ENCODE measurements at regions not wholly inside any gene's neighbourhood (a gene's known extent, or its start where the extent isn't known, plus 50 kb on each side); places are given as distances from the start of the nearest gene placed in this dataset.
"Not testable (repeated sequence)": the region's sequence is repeated elsewhere in the genome, so short reads cannot be mapped to it uniquely, and the experiment has no call there.

DNA sequence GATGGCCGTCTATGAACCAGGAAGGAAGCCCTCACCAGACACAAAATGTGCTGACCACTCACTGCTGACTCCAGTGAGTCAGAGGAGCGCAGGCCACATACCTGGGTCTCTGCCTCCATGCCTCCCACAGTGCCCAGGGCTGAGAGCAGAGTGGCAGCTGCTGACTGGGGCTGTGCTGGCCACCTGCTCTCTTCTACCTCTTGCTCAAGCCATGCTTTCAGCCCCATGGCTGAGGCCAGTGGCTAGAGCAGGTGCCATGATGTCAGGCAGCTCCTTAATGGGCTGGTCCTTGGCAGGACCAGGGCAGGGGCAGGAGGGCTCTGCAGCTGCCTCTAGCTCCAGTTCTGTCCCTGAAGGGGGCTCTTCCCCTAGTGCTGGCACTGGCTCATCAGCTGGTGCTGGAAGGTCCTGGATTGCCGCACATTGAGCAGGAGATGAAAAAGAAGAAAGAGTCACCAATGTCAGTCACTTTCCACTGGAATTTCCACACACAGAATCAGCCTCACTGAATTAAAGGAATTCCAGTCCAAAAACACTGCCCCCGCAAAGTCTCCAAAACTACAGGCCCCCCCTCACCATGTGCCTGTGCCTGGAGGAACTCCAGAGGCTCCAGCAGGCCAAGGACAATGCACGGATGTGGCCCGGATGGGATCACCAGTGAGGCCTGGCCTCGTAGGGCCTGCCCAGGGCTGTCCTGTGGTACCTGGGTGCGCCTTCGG is 86.4 kb downstream of the GGTLC2 start:
- CTCF ChIA-PET = interaction anchor here (0.7 to 13.8 kb wide), 3 partner anchors 10 to 12 kb away, joined by 3 to 137 read pairs (median 4); no protein-coding TSS in a partner anchor

DNA sequence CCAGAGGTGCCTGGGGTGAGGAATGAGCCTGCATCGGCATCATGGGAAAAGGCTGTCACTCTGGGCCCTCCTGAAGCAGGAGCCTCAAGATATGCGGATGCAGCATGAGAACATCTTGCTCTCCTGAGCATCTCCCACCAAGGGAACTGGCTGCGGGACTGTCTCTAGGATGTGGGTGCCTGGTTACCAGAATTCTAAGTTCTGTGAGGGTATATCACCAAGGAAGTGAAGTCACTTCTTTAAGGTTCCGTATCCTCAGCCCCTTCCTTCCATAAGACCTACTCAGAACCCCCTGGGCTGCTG is 86.9 kb downstream of the GGTLC2 start:
- DNase-seq (ENCODE audit: extremely low spot score) = no peak
- POLR2A ChIA-PET = no interaction called here
- TF ChIP-seq, protein P1, sequence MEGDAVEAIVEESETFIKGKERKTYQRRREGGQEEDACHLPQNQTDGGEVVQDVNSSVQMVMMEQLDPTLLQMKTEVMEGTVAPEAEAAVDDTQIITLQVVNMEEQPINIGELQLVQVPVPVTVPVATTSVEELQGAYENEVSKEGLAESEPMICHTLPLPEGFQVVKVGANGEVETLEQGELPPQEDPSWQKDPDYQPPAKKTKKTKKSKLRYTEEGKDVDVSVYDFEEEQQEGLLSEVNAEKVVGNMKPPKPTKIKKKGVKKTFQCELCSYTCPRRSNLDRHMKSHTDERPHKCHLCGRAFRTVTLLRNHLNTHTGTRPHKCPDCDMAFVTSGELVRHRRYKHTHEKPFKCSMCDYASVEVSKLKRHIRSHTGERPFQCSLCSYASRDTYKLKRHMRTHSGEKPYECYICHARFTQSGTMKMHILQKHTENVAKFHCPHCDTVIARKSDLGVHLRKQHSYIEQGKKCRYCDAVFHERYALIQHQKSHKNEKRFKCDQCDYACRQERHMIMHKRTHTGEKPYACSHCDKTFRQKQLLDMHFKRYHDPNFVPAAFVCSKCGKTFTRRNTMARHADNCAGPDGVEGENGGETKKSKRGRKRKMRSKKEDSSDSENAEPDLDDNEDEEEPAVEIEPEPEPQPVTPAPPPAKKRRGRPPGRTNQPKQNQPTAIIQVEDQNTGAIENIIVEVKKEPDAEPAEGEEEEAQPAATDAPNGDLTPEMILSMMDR (IDR thresholded peaks at IDR 0.05; ENCODE audit: control extremely low read depth, extremely low read depth, low read depth, missing control alignments) = no peak
- CTCF ChIA-PET = interaction anchor here (13.8 kb wide), 1 partner anchor 12 kb away, joined by 137 read pairs; no protein-coding TSS in a partner anchor

More for the DNA sequence above, 86.4 kb downstream of the GGTLC2 start:
- TF ChIP-seq, protein P1 (IDR thresholded peaks at IDR 0.05; ENCODE audit: control extremely low read depth, extremely low read depth, low read depth, missing control alignments) = no peak
- DNase-seq (ENCODE audit: extremely low spot score) = no peak
- POLR2A ChIA-PET = no interaction called here

DNA sequence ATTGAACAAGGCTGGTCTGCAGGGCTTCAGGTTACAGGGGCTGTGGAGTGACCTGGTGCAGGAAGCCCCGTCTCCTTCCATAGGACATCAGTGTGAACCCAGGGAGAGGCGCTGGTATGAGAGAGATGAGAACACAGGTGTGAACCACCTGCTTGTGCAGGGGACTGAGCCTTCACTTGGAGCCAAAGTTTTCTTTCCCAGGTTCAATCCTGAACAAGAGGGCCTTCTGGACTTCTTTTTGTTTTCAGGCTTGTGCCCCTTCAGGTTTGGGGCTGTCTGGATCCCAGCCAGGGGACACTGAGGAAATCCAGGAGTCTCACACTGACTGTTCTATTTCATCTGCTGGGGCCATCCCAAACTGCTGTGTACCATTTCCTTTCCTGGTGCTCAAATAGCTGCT is 88.6 kb downstream of the GGTLC2 start:
- POLR2A ChIA-PET; DNase-seq (ENCODE audit: extremely low spot score): not testable (repeated sequence)
- CTCF ChIA-PET = interaction anchor here (1.0 kb wide), 1 partner anchor 21 kb away, joined by 5 read pairs; no protein-coding TSS in a partner anchor

DNA sequence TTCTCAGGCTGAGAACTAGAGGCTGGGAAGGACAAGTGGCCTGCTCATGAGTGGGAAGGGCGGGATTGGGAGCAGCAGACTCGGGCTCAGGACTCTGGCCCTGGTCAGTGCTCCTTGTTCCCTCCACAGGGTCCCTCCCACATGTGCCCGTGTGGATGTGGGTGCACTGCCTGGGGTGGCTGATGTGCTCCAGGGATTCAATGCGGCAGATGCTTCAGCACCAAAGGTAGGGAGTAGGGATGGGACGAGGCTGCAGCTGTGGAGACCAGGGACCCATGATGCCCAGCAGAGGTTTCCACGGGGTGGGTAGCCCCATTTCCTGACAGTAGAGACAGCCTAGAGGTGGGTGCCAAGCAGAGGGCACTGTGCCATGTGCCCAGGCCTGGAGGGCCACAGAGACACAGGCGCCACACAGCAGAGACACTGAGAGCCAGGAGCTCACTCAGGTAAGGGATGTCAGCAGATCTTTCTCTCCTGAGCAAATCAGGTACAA is 89.5 kb downstream of the GGTLC2 start:
- ChIA-PET CTCF (interaction anchor here (1.0 to 4.0 kb wide), 2 partner anchors 11 to 20 kb away, joined by 5 to 22 read pairs; no protein-coding TSS in a partner anchor), POLR2A (no interaction called here)

DNA sequence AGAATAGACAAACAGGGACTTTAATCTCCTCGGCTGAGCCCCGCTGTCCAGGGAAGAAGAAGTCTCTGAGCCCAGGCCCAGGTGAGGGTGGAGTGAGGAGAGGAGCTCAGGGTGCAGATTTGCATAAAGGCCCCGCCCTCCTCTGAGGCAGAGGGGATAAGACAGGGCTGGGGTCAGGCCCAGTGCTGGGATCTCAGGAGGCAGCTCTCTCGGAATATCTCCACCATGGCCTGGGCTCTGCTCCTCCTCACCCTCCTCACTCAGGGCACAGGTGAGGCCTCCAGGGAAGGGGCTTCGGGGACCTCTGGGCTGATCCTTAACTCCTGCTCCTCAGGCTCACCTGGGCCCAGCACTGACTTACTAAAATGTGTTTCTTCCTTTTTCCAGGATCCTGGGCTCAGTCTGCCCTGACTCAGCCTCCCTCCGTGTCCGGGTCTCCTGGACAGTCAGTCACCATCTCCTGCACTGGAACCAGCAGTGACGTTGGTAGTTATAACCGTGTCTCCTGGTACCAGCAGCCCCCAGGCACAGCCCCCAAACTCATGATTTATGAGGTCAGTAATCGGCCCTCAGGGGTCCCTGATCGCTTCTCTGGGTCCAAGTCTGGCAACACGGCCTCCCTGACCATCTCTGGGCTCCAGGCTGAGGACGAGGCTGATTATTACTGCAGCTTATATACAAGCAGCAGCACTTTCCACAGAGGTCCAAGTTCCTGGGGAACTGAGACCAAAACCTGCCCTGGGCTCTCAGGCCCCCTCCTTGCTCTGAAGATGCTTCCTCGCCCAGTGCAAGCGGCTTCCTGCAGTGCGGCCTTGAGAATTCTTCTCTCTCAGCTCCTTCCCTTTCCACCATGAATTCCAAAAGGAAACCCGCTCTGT is 90.2 kb downstream of the GGTLC2 start:
- DNase-seq (ENCODE audit: extremely low spot score); POLR2A ChIA-PET: not testable (repeated sequence)
- CTCF ChIA-PET = interaction anchor here (1.9 to 4.0 kb wide), 2 partner anchors 11 to 14 kb away, joined by 11 to 22 read pairs; no protein-coding TSS in a partner anchor

More for the DNA sequence above, 89.5 kb downstream of the GGTLC2 start:
- TF ChIP-seq, protein P1 (IDR thresholded peaks at IDR 0.05; ENCODE audit: control extremely low read depth, extremely low read depth, low read depth, missing control alignments) = no peak
- no peak for DNase-seq (ENCODE audit: extremely low spot score)

DNA sequence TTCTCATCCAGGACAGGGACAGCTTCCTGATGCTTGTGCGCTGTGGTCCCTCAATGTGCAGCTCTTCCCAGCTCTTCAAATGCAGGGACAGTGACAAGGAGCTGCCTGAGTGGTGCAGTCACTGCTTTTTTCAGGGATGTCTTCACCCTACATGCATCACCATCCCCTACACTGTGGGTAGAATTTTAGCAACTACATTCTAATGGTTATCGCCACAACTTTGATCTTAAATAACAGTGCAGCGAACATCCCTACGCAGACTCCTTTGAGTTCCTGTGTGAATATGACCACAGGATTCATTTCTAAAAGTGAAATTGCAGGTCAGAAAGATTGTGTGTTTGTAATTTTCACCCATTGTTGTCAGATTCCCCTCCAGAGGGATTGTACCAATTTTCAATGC is 90.9 kb downstream of the GGTLC2 start:
- CTCF ChIA-PET = interaction anchor here (1.3 to 4.0 kb wide), 3 partner anchors 10 to 15 kb away, joined by 4 to 22 read pairs (median 11); no protein-coding TSS in a partner anchor
- POLR2A ChIA-PET; DNase-seq (ENCODE audit: extremely low spot score): not testable (repeated sequence)

DNA sequence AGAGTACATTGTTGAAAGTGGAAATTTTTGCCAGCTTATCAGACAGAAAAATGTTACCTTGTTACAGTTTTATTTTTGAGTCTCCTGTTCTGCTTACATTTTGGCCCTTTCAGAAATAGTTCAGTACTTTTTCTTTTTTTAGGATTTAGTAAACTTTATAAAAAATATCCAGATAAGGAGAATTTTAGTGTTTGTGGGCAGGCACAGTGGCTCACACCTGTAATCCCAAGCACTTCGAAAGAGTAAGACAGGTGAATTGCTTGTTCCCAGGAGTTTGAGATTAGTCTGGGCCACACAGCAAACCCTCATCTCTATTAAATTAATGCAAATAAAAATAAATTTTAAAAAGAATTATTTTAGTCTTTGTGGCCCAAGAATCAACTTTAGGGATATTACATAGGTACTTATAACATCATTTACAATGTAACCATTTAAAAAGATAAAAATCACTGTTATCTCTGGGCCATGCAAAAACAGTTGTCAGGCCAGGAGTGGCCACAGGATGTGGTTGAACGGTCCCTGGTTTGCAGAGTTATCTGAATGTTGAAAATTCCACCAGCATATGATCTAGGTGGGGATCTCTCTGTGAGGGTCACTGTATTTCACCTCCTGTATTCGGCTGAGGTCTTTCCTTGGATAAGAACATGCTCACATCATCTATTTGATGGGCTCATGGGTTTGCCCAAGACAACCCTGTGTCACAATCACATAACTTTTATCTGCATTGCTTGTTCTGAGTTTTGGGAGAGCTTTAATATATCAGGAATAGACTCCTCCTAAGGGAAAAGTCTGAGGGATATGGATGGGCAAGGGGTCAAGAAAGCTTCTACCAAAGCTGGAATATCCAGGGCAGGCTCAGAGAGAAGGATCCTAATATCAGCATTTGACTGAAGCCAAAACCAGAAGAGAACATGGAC is 91.5 kb downstream of the GGTLC2 start:
- DNase-seq (ENCODE audit: extremely low spot score) = no peak
- POLR2A ChIA-PET = no interaction called here

More for the DNA sequence above, 91.5 kb downstream of the GGTLC2 start:
- TF ChIP-seq, protein P1 (IDR thresholded peaks at IDR 0.05; ENCODE audit: control extremely low read depth, extremely low read depth, low read depth, missing control alignments) = no peak
- CTCF ChIA-PET = interaction anchor here (1.3 to 4.0 kb wide), 6 partner anchors 9 to 74 kb away, joined by 3 to 22 read pairs (median 4); no protein-coding TSS in a partner anchor

All from GM10248 (cell line).